ENCODE measurements at regions not wholly inside any gene's neighbourhood (a gene's known extent, or its start where the extent isn't known, plus 50 kb on each side); places are given as distances from the start of the nearest gene placed in this dataset.

DNA sequence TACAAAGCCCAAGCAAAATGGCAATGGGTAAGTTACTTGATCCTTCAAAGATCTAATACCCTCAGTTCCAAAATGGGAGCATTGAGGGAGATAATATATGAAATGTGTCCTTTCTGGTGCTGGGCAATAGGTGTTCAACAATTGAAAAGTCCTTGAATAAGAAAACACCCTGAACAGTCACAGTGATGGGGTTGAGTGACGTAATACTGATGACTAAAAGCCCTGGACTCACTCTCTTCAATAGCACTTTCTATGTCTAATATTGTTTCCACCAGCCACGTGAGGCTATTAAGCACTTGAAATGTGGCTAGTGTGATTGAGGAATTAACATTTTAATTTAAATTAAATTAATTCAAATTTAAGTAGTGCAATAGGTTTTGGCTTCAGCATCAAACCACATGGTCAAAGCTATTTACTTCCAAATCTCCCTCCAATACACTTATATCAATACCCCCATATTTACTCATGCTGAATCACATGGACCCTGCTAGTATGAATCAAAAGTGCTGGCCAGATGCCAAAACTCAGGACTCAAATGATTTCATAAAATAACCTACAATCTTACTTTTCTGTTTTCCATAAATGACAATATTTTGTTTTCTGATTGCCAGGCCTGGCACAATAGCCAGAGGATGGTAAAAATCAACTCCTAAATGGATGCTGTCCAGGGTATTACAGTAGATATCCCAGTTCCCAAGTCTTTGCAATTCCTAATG lies 516.2 kb downstream of the HAPSTR1 start:
- no peak for TF ChIP-seq POLR2A (IDR thresholded peaks at IDR 0.05)
- TF ChIP-seq, protein P1, sequence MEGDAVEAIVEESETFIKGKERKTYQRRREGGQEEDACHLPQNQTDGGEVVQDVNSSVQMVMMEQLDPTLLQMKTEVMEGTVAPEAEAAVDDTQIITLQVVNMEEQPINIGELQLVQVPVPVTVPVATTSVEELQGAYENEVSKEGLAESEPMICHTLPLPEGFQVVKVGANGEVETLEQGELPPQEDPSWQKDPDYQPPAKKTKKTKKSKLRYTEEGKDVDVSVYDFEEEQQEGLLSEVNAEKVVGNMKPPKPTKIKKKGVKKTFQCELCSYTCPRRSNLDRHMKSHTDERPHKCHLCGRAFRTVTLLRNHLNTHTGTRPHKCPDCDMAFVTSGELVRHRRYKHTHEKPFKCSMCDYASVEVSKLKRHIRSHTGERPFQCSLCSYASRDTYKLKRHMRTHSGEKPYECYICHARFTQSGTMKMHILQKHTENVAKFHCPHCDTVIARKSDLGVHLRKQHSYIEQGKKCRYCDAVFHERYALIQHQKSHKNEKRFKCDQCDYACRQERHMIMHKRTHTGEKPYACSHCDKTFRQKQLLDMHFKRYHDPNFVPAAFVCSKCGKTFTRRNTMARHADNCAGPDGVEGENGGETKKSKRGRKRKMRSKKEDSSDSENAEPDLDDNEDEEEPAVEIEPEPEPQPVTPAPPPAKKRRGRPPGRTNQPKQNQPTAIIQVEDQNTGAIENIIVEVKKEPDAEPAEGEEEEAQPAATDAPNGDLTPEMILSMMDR (IDR thresholded peaks at IDR 0.05) = no peak
